HG02623 (cell line): ENCODE measurements at regions not wholly inside any gene's neighbourhood (a gene's known extent, or its start where the extent isn't known, plus 50 kb on each side); places are given as distances from the start of the nearest gene placed in this dataset.
"Not testable (repeated sequence)": the region's sequence is repeated elsewhere in the genome, so short reads cannot be mapped to it uniquely, and the experiment has no call there.

Experiments used
- ATAC-seq: cut with Tn5 transposase; IDR thresholded peaks from one replicate; pipeline ENCODE4 v1.9.1; 2021; ENCODE audit warnings: moderate library complexity; ENCODE audit not compliant: unreplicated experiment

- no peak for ATAC-seq
Observed at GRCh38 chr4:110364911-110365520, 110.9 kb upstream of the ENPEP start.

- ATAC-seq = no peak
Observed at GRCh38 chr4:110361921-110362320, 114.0 kb upstream of the ENPEP start.

- ATAC-seq = no peak
Observed at GRCh38 chr4:110359076-110359475, 116.9 kb upstream of the ENPEP start.

GRCh38 chr4:110357521-110357920, 118.4 kb upstream of the ENPEP start:
- no peak for ATAC-seq

- ATAC-seq = no peak
Observed at GRCh38 chr4:110354460-110354859, 121.5 kb upstream of the ENPEP start.

GRCh38 chr4:110352670-110353442, 123.1 kb upstream of the ENPEP start:
- no peak for ATAC-seq

- ATAC-seq = no peak
Observed at GRCh38 chr4:110348711-110349383, 127.1 kb upstream of the ENPEP start.

- no peak for ATAC-seq
Observed at GRCh38 chr4:110347805-110348204, 128.2 kb upstream of the ENPEP start.

GRCh38 chr4:110344165-110344564, 131.8 kb upstream of the ENPEP start:
- no peak for ATAC-seq

- no peak for ATAC-seq
Observed at GRCh38 chr4:110343534-110343933, 132.4 kb upstream of the ENPEP start.

GRCh38 chr4:110341118-110341517, 134.8 kb upstream of the ENPEP start:
- ATAC-seq = not testable (repeated sequence)

GRCh38 chr4:110335399-110335798, 137.0 kb upstream of the ELOVL6 start:
- no peak for ATAC-seq

GRCh38 chr4:110332483-110332882, 134.1 kb upstream of the ELOVL6 start:
- ATAC-seq = no peak

- not testable (repeated sequence) for ATAC-seq
Observed at GRCh38 chr4:110326426-110326825, 128.0 kb upstream of the ELOVL6 start.

GRCh38 chr4:110310795-110311194, 112.4 kb upstream of the ELOVL6 start:
- peak; percentile 74 for ATAC-seq

- no peak for ATAC-seq
Observed at GRCh38 chr4:110309675-110310074, 111.3 kb upstream of the ELOVL6 start.

- ATAC-seq = no peak
Observed at GRCh38 chr4:110306303-110306702, 107.9 kb upstream of the ELOVL6 start.

GRCh38 chr4:110305455-110305854, 107.0 kb upstream of the ELOVL6 start:
- ATAC-seq = no peak

GRCh38 chr4:110296892-110297291, 98.5 kb upstream of the ELOVL6 start:
- ATAC-seq = peak; percentile 88

- no peak for ATAC-seq
Observed at GRCh38 chr4:110294165-110294564, 95.8 kb upstream of the ELOVL6 start.

GRCh38 chr4:110292994-110293744, 94.8 kb upstream of the ELOVL6 start:
- ATAC-seq = no peak
